ENCODE measurements at regions not wholly inside any gene's neighbourhood (a gene's known extent, or its start where the extent isn't known, plus 50 kb on each side); places are given as distances from the start of the nearest gene placed in this dataset.

DNA sequence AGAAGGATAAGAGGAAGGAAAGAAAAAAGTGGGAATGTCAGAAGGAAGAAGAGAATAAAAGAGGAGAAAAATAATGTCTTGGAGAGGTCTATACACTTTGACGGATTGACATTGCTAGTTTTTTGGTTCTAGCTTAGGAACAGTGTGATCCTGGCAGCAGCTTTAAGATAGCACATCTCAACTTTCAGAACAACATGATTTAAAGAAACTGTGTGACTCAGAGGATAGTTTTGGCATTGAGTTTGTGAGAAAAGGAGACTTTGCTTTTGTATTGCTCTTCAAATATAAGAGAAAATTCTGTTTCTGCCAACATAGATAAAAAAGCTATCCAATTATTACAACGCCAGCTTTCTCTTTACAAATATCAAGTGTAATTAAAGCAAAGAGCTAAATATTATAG lies 260.7 kb upstream of the ARRDC3 start:
- TF ChIP-seq, protein P1, sequence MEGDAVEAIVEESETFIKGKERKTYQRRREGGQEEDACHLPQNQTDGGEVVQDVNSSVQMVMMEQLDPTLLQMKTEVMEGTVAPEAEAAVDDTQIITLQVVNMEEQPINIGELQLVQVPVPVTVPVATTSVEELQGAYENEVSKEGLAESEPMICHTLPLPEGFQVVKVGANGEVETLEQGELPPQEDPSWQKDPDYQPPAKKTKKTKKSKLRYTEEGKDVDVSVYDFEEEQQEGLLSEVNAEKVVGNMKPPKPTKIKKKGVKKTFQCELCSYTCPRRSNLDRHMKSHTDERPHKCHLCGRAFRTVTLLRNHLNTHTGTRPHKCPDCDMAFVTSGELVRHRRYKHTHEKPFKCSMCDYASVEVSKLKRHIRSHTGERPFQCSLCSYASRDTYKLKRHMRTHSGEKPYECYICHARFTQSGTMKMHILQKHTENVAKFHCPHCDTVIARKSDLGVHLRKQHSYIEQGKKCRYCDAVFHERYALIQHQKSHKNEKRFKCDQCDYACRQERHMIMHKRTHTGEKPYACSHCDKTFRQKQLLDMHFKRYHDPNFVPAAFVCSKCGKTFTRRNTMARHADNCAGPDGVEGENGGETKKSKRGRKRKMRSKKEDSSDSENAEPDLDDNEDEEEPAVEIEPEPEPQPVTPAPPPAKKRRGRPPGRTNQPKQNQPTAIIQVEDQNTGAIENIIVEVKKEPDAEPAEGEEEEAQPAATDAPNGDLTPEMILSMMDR (conservative IDR thresholded peaks at IDR 0.05 in 1 of 2, IDR thresholded peaks at IDR 0.05 in 1 of 2; ENCODE audit: low read depth in 1 of 2, low read length in 2 of 2), result no peak
- no peak for TF ChIP-seq EZH2 (IDR thresholded peaks at IDR 0.05; ENCODE audit: low read length, missing control alignments)

Data from fibroblast of lung (primary cell).